ENCODE measurements at regions not wholly inside any gene's neighbourhood (a gene's known extent, or its start where the extent isn't known, plus 50 kb on each side); places are given as distances from the start of the nearest gene placed in this dataset.

DNA sequence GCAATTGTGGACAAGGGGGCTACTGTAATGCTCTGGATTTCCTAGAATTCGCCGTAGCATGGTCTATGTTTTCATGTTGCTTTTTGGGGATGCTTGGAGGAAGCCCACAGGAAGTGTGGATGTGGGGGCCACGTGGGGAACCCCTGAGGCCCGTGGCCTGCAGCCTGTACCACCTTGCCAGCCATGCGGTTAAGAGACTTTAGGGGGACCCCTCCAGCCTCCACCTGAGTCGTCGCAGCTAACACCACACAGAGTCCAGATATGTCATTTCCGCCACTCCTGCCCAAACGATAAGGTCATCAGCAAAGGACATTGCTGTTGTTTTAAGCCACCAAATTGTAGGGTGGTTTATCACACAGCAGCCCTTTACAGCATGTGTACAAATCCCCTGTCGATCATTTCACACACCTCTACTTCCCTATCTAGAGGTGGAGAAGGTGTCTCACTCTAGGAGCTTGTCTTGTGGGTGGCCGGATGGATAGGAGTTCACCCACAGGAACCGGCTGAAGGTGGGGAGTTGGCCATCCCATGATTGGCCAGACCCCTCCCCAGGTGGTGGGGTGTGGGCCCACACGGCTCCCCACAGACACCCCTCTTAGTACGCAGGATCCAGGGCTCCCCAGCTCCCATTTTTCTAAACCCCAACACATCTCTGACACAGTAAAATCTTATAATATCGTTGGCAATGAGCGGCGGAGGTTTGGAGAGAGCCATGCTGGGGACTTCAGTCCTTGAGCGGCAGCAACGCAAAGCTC, 226.7 kb downstream of the TEX29 start:
- TF ChIP-seq, protein P1, sequence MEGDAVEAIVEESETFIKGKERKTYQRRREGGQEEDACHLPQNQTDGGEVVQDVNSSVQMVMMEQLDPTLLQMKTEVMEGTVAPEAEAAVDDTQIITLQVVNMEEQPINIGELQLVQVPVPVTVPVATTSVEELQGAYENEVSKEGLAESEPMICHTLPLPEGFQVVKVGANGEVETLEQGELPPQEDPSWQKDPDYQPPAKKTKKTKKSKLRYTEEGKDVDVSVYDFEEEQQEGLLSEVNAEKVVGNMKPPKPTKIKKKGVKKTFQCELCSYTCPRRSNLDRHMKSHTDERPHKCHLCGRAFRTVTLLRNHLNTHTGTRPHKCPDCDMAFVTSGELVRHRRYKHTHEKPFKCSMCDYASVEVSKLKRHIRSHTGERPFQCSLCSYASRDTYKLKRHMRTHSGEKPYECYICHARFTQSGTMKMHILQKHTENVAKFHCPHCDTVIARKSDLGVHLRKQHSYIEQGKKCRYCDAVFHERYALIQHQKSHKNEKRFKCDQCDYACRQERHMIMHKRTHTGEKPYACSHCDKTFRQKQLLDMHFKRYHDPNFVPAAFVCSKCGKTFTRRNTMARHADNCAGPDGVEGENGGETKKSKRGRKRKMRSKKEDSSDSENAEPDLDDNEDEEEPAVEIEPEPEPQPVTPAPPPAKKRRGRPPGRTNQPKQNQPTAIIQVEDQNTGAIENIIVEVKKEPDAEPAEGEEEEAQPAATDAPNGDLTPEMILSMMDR (IDR thresholded peaks at IDR 0.05; ENCODE audit: low read depth, low read length): no peak

DNA sequence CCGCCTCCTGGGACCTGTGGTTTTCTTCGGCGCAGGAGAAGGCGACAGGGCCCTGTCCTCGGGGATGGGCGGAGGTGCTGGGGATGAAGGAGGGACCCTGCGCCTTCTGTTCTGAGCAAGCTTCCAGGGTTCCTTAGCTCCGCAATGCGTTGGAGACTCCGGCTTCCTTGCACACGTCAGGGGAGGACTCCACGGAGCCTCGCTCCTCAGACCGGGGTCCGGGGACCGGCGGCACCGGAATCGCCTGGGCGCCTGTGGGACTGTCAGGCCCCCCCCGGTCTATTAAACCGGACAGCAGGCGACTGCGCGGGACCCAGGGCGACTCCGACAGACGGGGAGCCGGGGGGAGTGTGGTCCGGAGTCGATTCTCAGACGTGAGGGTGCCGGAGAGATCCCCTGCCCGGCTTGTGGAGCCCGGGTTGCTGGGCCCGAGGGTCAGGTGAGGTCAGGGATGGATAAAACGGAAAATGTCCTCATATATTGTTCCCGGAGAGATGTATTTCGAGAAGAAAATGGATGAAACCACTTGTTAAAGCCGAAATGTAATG, 227.4 kb downstream of the TEX29 start:
- H3K4me3 ChIP-seq (ENCODE audit: low read depth, low read length): no peak overlapping the region
- TF ChIP-seq, protein P1 (IDR thresholded peaks at IDR 0.05; ENCODE audit: low read depth, low read length): no peak

More for the DNA sequence above, 226.7 kb downstream of the TEX29 start:
- H3K4me3 ChIP-seq (ENCODE audit: low read depth, low read length): no peak overlapping the region

DNA sequence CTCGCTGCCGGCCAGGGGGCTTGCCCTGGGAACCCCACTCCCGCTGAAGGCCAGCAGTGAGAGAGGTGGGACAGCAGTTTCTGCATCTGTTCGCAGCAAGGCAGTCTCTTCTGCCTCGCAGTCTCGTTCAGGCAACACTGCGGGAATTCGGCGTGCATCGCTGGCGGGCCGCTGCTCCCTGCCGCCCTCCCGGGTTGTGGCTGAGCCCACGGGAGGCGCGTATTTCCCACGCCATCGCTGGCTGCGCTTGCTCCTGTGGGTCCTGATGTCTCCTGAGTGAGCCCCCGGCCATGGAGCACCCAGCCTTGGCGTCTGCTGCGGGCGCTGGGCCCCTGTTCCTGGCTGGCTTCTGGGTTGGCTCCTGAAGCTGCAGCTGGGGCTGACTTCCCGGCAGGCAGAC, 227.9 kb downstream of the TEX29 start:
- TF ChIP-seq, protein P1 (IDR thresholded peaks at IDR 0.05; ENCODE audit: low read depth, low read length): no peak
- H3K4me3 ChIP-seq (ENCODE audit: low read depth, low read length): no peak overlapping the region

DNA sequence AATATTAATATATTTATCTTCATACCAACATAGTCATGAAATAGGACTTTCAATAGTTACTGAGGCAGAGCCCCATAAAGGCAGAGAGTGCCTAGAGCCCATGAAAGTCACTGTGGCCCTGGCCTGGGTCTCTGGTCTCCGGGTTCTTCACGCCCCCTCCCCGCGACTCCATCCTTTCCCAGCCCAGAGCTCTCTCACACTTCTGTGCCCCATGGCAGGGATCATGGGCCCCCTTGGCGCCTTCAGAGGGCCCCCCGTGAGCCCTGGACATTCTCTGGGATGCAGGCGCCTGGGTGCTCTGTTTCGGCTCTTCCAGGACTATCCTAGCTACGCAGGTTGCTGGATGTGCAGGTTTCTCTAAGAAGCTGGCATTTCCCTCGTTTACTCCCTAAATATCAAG, 228.4 kb downstream of the TEX29 start:
- TF ChIP-seq, protein P1 (IDR thresholded peaks at IDR 0.05; ENCODE audit: low read depth, low read length): no peak
- H3K4me3 ChIP-seq (ENCODE audit: low read depth, low read length): no peak overlapping the region

DNA sequence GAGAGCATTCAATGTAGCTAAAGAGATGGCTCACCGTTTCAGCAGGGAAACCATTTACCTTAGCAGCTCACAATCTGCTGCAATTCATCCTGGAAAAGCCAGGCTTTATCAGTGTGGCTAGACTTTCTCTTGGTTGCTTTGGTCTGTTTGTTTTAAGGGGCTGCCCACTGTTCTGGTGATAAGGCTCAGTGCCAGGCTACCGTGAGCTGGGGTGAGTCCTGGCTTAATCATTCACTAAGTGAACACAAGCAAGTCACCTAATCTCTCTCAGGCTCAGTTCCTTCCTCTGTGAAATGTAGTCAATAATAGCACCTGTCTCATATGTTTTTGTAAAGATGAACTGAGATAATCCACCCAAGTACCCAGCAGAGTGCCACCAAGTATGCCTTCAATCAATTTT, 229.0 kb downstream of the TEX29 start:
- TF ChIP-seq, protein P1 (IDR thresholded peaks at IDR 0.05; ENCODE audit: low read depth, low read length): no peak
- H3K4me3 ChIP-seq (ENCODE audit: low read depth, low read length): no peak overlapping the region

DNA sequence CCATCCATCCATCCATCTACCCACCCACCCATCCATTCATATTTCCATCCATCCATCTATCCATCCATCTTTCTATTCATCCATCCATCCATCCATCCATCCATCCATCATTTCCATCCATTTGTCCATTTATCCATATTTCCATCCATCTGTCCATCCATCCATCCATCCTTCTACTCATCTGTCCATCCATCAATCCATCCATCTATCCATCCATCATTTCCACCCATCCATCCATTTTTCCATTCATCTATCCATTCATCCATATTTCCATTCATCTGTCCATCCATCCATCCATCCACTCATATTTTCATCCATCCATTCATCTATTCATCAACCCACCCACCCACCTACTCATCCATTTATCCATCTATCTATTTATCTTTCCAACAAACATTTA, 229.6 kb downstream of the TEX29 start:
- H3K4me3 ChIP-seq (ENCODE audit: low read depth, low read length): no peak overlapping the region
- TF ChIP-seq, protein P1 (IDR thresholded peaks at IDR 0.05; ENCODE audit: low read depth, low read length): no peak

DNA sequence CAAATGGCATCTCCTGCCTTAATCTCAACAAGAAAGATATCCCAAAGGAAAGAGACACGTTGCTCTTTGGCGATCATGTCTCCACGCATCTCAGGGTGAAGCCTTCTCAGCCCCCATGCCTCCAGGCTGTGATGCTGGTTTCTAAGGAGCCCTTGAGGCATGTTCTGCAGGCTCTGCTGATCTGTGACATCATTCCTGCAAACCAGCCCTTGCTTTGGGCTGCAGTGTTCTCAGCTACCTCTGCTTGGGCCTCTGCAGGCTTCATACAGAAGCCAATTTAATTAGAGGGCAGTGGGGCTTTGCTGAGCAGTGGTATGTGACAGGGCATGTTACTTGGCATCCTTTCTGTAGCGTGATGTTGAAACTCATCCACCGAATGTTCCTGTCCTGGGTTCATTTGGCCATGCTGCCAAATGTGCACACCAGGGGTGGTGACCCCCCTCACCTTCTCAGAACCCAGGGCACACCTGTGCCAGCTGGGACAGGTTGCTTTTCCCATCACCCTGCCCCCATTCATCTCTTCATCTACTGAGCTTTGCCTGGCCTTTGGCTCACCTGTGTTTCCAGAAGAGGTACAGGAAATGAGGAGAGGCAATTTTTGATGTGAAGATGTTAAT, 230.9 kb downstream of the TEX29 start:
- TF ChIP-seq, protein P1 (IDR thresholded peaks at IDR 0.05; ENCODE audit: low read depth, low read length): no peak

More for the DNA sequence above, 230.9 kb downstream of the TEX29 start:
- H3K4me3 ChIP-seq (ENCODE audit: low read depth, low read length): no peak overlapping the region

All from WI38 (cell line).